ENCODE measurements at regions not wholly inside any gene's neighbourhood (a gene's known extent, or its start where the extent isn't known, plus 50 kb on each side); places are given as distances from the start of the nearest gene placed in this dataset.

DNA sequence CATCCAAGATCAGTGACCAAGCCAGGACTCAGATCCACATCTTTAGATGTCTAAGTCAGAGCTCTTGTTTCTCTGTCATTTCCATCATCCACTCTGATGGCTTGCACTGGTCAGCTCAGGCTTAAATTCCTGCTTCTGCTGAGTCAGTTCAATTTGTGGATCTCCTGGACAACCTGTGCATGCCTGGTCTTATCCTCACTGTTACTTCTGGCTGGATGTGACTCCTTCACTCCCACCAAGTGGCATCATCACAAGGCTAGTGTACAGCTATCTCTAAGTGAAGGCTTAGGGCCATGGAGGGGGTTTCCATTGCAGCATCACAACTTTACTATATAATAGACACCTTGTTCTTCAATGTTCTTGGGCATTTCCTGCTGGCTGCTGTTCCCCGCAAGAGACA is 102.9 kb downstream of the EMP1 start:
- TF ChIP-seq, protein P1, sequence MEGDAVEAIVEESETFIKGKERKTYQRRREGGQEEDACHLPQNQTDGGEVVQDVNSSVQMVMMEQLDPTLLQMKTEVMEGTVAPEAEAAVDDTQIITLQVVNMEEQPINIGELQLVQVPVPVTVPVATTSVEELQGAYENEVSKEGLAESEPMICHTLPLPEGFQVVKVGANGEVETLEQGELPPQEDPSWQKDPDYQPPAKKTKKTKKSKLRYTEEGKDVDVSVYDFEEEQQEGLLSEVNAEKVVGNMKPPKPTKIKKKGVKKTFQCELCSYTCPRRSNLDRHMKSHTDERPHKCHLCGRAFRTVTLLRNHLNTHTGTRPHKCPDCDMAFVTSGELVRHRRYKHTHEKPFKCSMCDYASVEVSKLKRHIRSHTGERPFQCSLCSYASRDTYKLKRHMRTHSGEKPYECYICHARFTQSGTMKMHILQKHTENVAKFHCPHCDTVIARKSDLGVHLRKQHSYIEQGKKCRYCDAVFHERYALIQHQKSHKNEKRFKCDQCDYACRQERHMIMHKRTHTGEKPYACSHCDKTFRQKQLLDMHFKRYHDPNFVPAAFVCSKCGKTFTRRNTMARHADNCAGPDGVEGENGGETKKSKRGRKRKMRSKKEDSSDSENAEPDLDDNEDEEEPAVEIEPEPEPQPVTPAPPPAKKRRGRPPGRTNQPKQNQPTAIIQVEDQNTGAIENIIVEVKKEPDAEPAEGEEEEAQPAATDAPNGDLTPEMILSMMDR (IDR thresholded peaks at IDR 0.05): no peak
- TF ChIP-seq SIN3A (IDR thresholded peaks at IDR 0.05; ENCODE audit: borderline replicate concordance, insufficient read depth, low read depth, low read length) (no peak), POLR2AphosphoS5 (IDR thresholded peaks at IDR 0.05; ENCODE audit: low read depth, low read length) (no peak), TCF7L2 (IDR thresholded peaks at IDR 0.05; ENCODE audit: low read depth, low read length) (no peak)

All from Panc1 (cell line).